Fibroblast of skin of abdomen (primary cell): ENCODE measurements at regions not wholly inside any gene's neighbourhood (a gene's known extent, or its start where the extent isn't known, plus 50 kb on each side); places are given as distances from the start of the nearest gene placed in this dataset.
A peak's percentile ranks its signal among the peaks of the same experiment; 100 is the strongest.

Experiments
- DNase-seq: peaks from one replicate; pipeline ENCODE4 v3.0.0-alpha.2; 2013

- no peak for DNase-seq
These were observed 524.8 kb downstream of the FUT8 start for GRCh38 chr14:65937079-65937959.

GRCh38 chr14:65937960-65938316 lies 525.4 kb downstream of the FUT8 start:
- no peak for DNase-seq

GRCh38 chr14:65938738-65939137 lies 526.2 kb downstream of the FUT8 start:
- DNase-seq: no peak

GRCh38 chr14:65939184-65939583 lies 526.7 kb downstream of the FUT8 start:
- DNase-seq: no peak

- no peak for DNase-seq
These were observed 527.7 kb downstream of the FUT8 start for GRCh38 chr14:65940056-65940735.

- no peak for DNase-seq
These were observed 528.6 kb downstream of the FUT8 start for GRCh38 chr14:65941091-65941490.

- no peak for DNase-seq
These were observed 530.6 kb downstream of the FUT8 start for GRCh38 chr14:65943150-65943549.

- DNase-seq: no peak
These were observed 531.4 kb downstream of the FUT8 start for GRCh38 chr14:65943916-65944410.

- DNase-seq: no peak
These were observed 532.8 kb downstream of the FUT8 start for GRCh38 chr14:65945327-65945726.

GRCh38 chr14:65946494-65946893 lies 534.0 kb downstream of the FUT8 start:
- no peak for DNase-seq

- no peak for DNase-seq
These were observed 535.8 kb downstream of the FUT8 start for GRCh38 chr14:65948302-65948701.

GRCh38 chr14:65949711-65950516 lies 536.3 kb upstream of the CCDC196 start:
- peak; percentile 25 for DNase-seq

- no peak for DNase-seq
These were observed 531.2 kb upstream of the CCDC196 start for GRCh38 chr14:65954942-65955341.

GRCh38 chr14:65957631-65958205 lies 528.5 kb upstream of the CCDC196 start:
- DNase-seq: no peak

- DNase-seq: peak; percentile 15
These were observed 527.3 kb upstream of the CCDC196 start for GRCh38 chr14:65958664-65959562.

GRCh38 chr14:65959563-65960024 lies 526.6 kb upstream of the CCDC196 start:
- no peak for DNase-seq

GRCh38 chr14:65961004-65961403 lies 525.2 kb upstream of the CCDC196 start:
- DNase-seq: peak; percentile 29

- peak; percentile 13 for DNase-seq
These were observed 523.2 kb upstream of the CCDC196 start for GRCh38 chr14:65962952-65963351.

GRCh38 chr14:65964366-65964765 lies 521.8 kb upstream of the CCDC196 start:
- DNase-seq: no peak

GRCh38 chr14:65966188-65966587 lies 520.0 kb upstream of the CCDC196 start:
- DNase-seq: no peak

- DNase-seq: peak; percentile 69
These were observed 513.8 kb upstream of the CCDC196 start for GRCh38 chr14:65972346-65972870.
